ENCODE measurements at regions not wholly inside any gene's neighbourhood (a gene's known extent, or its start where the extent isn't known, plus 50 kb on each side); places are given as distances from the start of the nearest gene placed in this dataset.

GRCh38 chr5:54363669-54364068 is 53.3 kb upstream of the ARL15 start:
- Histone ChIP-seq H3K36me3 (ENCODE audit: low read depth, low read length) (no peaks in the 10 kb centered on the region), H3K27ac (ENCODE audit: low read length) (no peak overlapping the region), H3K4me1 (ENCODE audit: insufficient read depth, low read length) (peaks cover 15% of the 10 kb centered on the region), H3K9ac (ENCODE audit: low read length) (no peak overlapping the region), H3K27me3 (ENCODE audit: low read length) (no peaks in the 10 kb centered on the region), H3K9me2 (replicated peaks; ENCODE audit: low read length) (no peaks in the 10 kb centered on the region), H4K20me1 (ENCODE audit: low read length) (no peaks in the 10 kb centered on the region), H3K4me2 (ENCODE audit: low read length) (no peak overlapping the region), H3K79me2 (ENCODE audit: low read length) (no peaks in the 10 kb centered on the region), H3K4me3 (ENCODE audit: low read length) (no peak overlapping the region), H3K9me3 (ENCODE audit: low read length) (no peaks in the 10 kb centered on the region), H3F3A (ENCODE audit: low read length, unreplicated experiment) (no peaks in the 10 kb centered on the region), H2AFZ (ENCODE audit: low read length) (no peak overlapping the region)
- ATAC-seq (no peak), DNase-seq (peak; percentile 3)
- TF ChIP-seq EZH2phosphoT487 (IDR thresholded peaks at IDR 0.05; ENCODE audit: borderline replicate concordance, low read length) (no peak), EZH2 (IDR thresholded peaks at IDR 0.05; ENCODE audit: low read length, unreplicated experiment) (no peak), CTCF (conservative IDR thresholded peaks at IDR 0.05; ENCODE audit: low read depth, low read length) (no peak)
- intact Hi-C loops (cut with micrococcal nuclease) = loop anchor here (5.0 kb wide), 1 partner anchor 41 kb away; no protein-coding TSS in a partner anchor
- no TSS peak for BruUV-seq (replicated peaks)
- CTCF ChIA-PET = no interaction called here
- POLR2A ChIA-PET (ENCODE audit: unreplicated experiment) = interaction anchor here (0.5 kb wide), 1 partner anchor 55 kb away, joined by 3 read pairs; no protein-coding TSS in a partner anchor

GRCh38 chr5:54362992-54363625 is 52.7 kb upstream of the ARL15 start:
- TF ChIP-seq CTCF (conservative IDR thresholded peaks at IDR 0.05; ENCODE audit: low read depth, low read length) = no peak
- no peak for TF ChIP-seq EZH2 (IDR thresholded peaks at IDR 0.05; ENCODE audit: low read length, unreplicated experiment)
- TF ChIP-seq EZH2phosphoT487 (IDR thresholded peaks at IDR 0.05; ENCODE audit: borderline replicate concordance, low read length) = no peak
- H3K79me2 ChIP-seq (ENCODE audit: low read length) = no peaks in the 10 kb centered on the region
- H2AFZ ChIP-seq (ENCODE audit: low read length) = no peak overlapping the region
- H3K9me3 ChIP-seq (ENCODE audit: low read length) = no peaks in the 10 kb centered on the region
- H3K27me3 ChIP-seq (ENCODE audit: low read length) = no peaks in the 10 kb centered on the region
- ChIA-PET CTCF (no interaction called here), POLR2A (ENCODE audit: unreplicated experiment) (no interaction called here)
- H3F3A ChIP-seq (ENCODE audit: low read length, unreplicated experiment) = no peaks in the 10 kb centered on the region
- no TSS peak for BruUV-seq (replicated peaks)
- ATAC-seq = no peak
- peaks cover 15% of the 10 kb centered on the region for H3K4me1 ChIP-seq (ENCODE audit: insufficient read depth, low read length)
- H3K9ac ChIP-seq (ENCODE audit: low read length) = no peak overlapping the region
- no peaks in the 10 kb centered on the region for H3K9me2 ChIP-seq (replicated peaks; ENCODE audit: low read length)
- H4K20me1 ChIP-seq (ENCODE audit: low read length) = no peaks in the 10 kb centered on the region
- no peak for DNase-seq
- no peak overlapping the region for H3K27ac ChIP-seq (ENCODE audit: low read length)
- no peak overlapping the region for H3K4me3 ChIP-seq (ENCODE audit: low read length)
- H3K36me3 ChIP-seq (ENCODE audit: low read depth, low read length) = no peaks in the 10 kb centered on the region
- intact Hi-C loops (cut with micrococcal nuclease) = loop anchor here (5.0 kb wide), 1 partner anchor 41 kb away; no protein-coding TSS in a partner anchor
- H3K4me2 ChIP-seq (ENCODE audit: low read length) = no peak overlapping the region

GRCh38 chr5:54362434-54362833 is 52.1 kb upstream of the ARL15 start:
- intact Hi-C loops (cut with micrococcal nuclease) = loop anchor here (5.0 kb wide), 1 partner anchor 40 kb away; no protein-coding TSS in a partner anchor

More at GRCh38 chr5:54362434-54362833, 52.1 kb upstream of the ARL15 start:
- TF ChIP-seq EZH2phosphoT487 (IDR thresholded peaks at IDR 0.05; ENCODE audit: borderline replicate concordance, low read length) = no peak
- Histone ChIP-seq H3K4me1 (ENCODE audit: insufficient read depth, low read length) (peaks cover 15% of the 10 kb centered on the region), H3K79me2 (ENCODE audit: low read length) (no peaks in the 10 kb centered on the region), H2AFZ (ENCODE audit: low read length) (no peak overlapping the region), H4K20me1 (ENCODE audit: low read length) (no peaks in the 10 kb centered on the region), H3K36me3 (ENCODE audit: low read depth, low read length) (no peaks in the 10 kb centered on the region), H3K27ac (ENCODE audit: low read length) (no peak overlapping the region), H3K9me3 (ENCODE audit: low read length) (no peaks in the 10 kb centered on the region), H3K9me2 (replicated peaks; ENCODE audit: low read length) (no peaks in the 10 kb centered on the region), H3K27me3 (ENCODE audit: low read length) (no peaks in the 10 kb centered on the region), H3K4me2 (ENCODE audit: low read length) (no peak overlapping the region), H3K4me3 (ENCODE audit: low read length) (no peak overlapping the region), H3F3A (ENCODE audit: low read length, unreplicated experiment) (no peaks in the 10 kb centered on the region), H3K9ac (ENCODE audit: low read length) (no peak overlapping the region)
- ChIA-PET CTCF (no interaction called here), POLR2A (ENCODE audit: unreplicated experiment) (no interaction called here)
- no peak for DNase-seq
- no TSS peak for BruUV-seq (replicated peaks)
- no peak for ATAC-seq

Data from PC-3 (cell line).